ENCODE measurements at regions not wholly inside any gene's neighbourhood (a gene's known extent, or its start where the extent isn't known, plus 50 kb on each side); places are given as distances from the start of the nearest gene placed in this dataset.
"Not testable (repeated sequence)": the region's sequence is repeated elsewhere in the genome, so short reads cannot be mapped to it uniquely, and the experiment has no call there.

DNA sequence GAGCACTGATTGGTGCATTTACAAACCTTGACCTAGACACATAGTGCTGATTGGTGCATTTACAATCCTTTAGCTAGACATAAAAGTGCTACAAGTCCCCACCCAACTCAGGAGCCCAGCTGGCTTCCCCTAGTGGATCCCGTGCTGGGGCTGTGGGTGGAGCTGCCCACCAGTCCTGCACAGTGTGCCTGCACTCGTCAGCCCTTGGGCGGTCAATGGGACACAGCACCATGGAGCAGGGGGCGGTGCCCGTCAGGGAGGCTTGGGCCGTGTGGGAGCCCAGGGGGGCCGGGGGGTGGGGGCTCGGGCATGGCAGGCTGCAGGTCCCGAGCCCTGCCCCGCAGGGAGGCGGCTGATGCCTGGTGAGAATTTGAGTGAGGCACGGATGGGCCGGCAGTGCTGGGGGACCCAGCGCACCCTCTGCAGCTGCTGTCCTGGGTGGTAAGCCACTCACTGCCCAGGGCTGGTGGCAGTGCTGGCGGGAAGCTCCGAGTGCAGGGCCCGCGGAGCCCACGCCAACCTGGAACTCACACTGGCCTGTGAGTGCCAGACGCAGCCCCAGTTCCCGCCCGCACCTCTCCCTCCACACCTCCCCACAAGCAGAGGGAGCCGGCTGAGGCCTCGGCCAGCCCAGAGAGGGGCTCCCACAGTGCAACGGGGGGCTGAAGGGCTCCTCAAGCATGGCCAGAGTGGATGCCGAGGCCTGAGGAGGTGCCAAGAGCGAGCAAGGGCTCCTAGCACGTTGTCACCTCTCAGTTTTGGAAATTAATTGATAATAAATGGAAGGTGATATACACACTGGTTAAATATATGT lies 207.7 kb downstream of the RAP2B start:
- Mint-ChIP-seq H3K4me3 (no peak overlapping the region), H3K4me1 (no peaks in the 10 kb centered on the region)

GRCh38 chr3:153370680-153371079 lies 208.7 kb downstream of the RAP2B start:
- DNase-seq (no peak), ATAC-seq (replicated peaks in 1 of 4) (no peak)
- Histone ChIP-seq H3K36me3 (ENCODE audit: control insufficient read depth in 2 of 2, extremely low read depth in 1 of 2, insufficient read depth in 1 of 2, low read length in 1 of 2) (no peaks in the 10 kb centered on the region), H3K4me3 (ENCODE audit: control insufficient read depth in 1 of 2, extremely low read depth in 1 of 2, low read length in 1 of 2) (no peak overlapping the region), H3K27me3 (replicated peaks in 1 of 2; ENCODE audit: control insufficient read depth in 2 of 2, extremely low read depth in 1 of 2, insufficient read depth in 2 of 2, low read length in 1 of 2) (no peaks in the 10 kb centered on the region), H3K4me1 (ENCODE audit: control insufficient read depth in 1 of 2, extremely low read depth in 1 of 2, insufficient read depth in 2 of 2, low read length in 2 of 2) (no peaks in the 10 kb centered on the region), H3K9me3 (no peaks in the 10 kb centered on the region), H3K27ac (ENCODE audit: low read length) (no peak overlapping the region)
- WGBS (ENCODE audit: insufficient coverage): no CpG with 5 or more reads among the region's 1 CpG
- Mint-ChIP-seq H3K27ac (no peak overlapping the region), H3K36me3 (peaks cover 4% of the 10 kb centered on the region), H3K4me3 (no peak overlapping the region), H3K4me1 (no peaks in the 10 kb centered on the region), H3K9me3 (peaks cover 0 to 3% (median 0%) of the 10 kb centered on the region in 3 donors), H3K27me3 (peaks cover 0 to 2% of the 10 kb centered on the region in 2 donors)
- ChIA-PET POLR2A (no interaction called here), CTCF (interaction anchor here in 1 of 2 donors (0.6 kb wide), 1 partner anchor 30 kb away, joined by 3 read pairs; no protein-coding TSS in a partner anchor)

More for the DNA sequence above, 207.7 kb downstream of the RAP2B start:
- ATAC-seq (replicated peaks in 1 of 4) (no peak), DNase-seq (no peak)
- Mint-ChIP-seq H3K27me3 (peaks cover 0 to under 1% of the 10 kb centered on the region in 2 donors), H3K36me3 (peaks cover 4% of the 10 kb centered on the region), H3K27ac (no peak overlapping the region), H3K9me3 (peaks cover 0 to 10% (median 0%) of the 10 kb centered on the region in 3 donors)
- CTCF ChIA-PET: interaction anchor here in 1 of 2 donors (0.6 kb wide), 1 partner anchor 31 kb away, joined by 3 read pairs; no protein-coding TSS in a partner anchor
- Histone ChIP-seq H3K4me3 (ENCODE audit: control insufficient read depth in 1 of 2, extremely low read depth in 1 of 2, low read length in 1 of 2) (no peak overlapping the region), H3K27me3 (replicated peaks in 1 of 2; ENCODE audit: control insufficient read depth in 2 of 2, extremely low read depth in 1 of 2, insufficient read depth in 2 of 2, low read length in 1 of 2) (no peaks in the 10 kb centered on the region), H3K9me3 (no peaks in the 10 kb centered on the region), H3K36me3 (ENCODE audit: control insufficient read depth in 2 of 2, extremely low read depth in 1 of 2, insufficient read depth in 1 of 2, low read length in 1 of 2) (no peaks in the 10 kb centered on the region), H3K4me1 (ENCODE audit: control insufficient read depth in 1 of 2, extremely low read depth in 1 of 2, insufficient read depth in 2 of 2, low read length in 2 of 2) (no peaks in the 10 kb centered on the region), H3K27ac (ENCODE audit: low read length) (no peak overlapping the region)
- WGBS (ENCODE audit: insufficient coverage): 94% methylated on average over 23 of the region's 28 CpGs
- POLR2A ChIA-PET: no interaction called here

DNA sequence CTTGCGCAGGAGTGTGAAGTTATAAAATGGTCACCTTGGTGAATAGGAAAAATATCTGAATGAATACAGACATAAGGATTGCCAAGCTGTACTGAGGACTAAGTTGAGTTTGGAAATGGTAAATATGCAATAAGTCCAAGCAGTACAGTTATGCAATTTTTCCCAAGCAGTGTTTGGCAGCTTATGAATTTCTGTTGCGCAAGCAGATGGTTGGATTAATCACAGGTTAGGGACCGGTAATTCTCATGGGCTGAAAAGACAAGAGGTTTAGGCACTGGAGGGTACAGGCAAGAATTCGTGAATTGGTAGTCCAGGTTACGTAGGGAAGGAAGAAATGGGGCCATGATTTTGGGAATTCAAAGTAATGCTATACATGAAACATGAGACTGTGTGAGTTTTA lies 210.3 kb downstream of the RAP2B start:
- ChIA-PET CTCF (no interaction called here), POLR2A (interaction anchor here in 1 of 2 donors (0.7 kb wide), 1 partner anchor 683 kb away, joined by 3 read pairs; no protein-coding TSS in a partner anchor)
- H3K27ac Mint-ChIP-seq: no peak overlapping the region
- Histone ChIP-seq H3K36me3 (ENCODE audit: control insufficient read depth in 2 of 2, extremely low read depth in 1 of 2, insufficient read depth in 1 of 2, low read length in 1 of 2) (no peaks in the 10 kb centered on the region), H3K4me1 (ENCODE audit: control insufficient read depth in 1 of 2, extremely low read depth in 1 of 2, insufficient read depth in 2 of 2, low read length in 2 of 2) (no peaks in the 10 kb centered on the region), H3K9me3 (no peaks in the 10 kb centered on the region), H3K4me3 (ENCODE audit: control insufficient read depth in 1 of 2, extremely low read depth in 1 of 2, low read length in 1 of 2) (no peak overlapping the region), H3K27me3 (replicated peaks in 1 of 2; ENCODE audit: control insufficient read depth in 2 of 2, extremely low read depth in 1 of 2, insufficient read depth in 2 of 2, low read length in 1 of 2) (no peaks in the 10 kb centered on the region), H3K27ac (ENCODE audit: low read length) (no peak overlapping the region)
- DNase-seq (no peak), ATAC-seq (replicated peaks in 1 of 4) (no peak)
- no peak overlapping the region for H3K4me3 Mint-ChIP-seq
- peaks cover 4% of the 10 kb centered on the region for H3K36me3 Mint-ChIP-seq
- no peaks in the 10 kb centered on the region for H3K9me3 Mint-ChIP-seq
- H3K27me3 Mint-ChIP-seq: peaks cover under 1 to 2% of the 10 kb centered on the region in 2 donors
- 98% methylated on average over 5 of the region's 5 CpGs for WGBS (ENCODE audit: insufficient coverage)
- H3K4me1 Mint-ChIP-seq: no peaks in the 10 kb centered on the region

DNA sequence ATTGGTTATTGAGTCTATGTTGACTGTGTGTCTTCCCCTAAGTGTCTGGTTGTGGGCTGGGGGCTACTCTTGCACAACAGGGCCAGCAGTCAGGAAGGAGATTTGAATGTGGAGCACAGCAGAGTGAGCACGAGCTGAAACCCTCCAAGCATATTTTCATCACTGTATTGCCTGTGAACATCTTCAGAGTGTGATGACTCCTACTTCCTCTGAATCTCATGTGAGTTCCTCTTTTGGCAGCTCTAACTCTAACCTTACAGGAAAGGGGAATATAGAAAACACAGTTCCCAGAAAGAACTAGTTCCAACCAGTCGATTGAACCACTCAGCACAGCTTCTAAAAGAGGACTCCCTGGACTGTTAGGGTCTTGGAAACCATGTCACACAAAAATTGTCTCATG lies 211.6 kb downstream of the RAP2B start:
- ATAC-seq (replicated peaks in 1 of 4): no peak
- no peaks in the 10 kb centered on the region for H3K36me3 ChIP-seq (ENCODE audit: control insufficient read depth in 2 of 2, extremely low read depth in 1 of 2, insufficient read depth in 1 of 2, low read length in 1 of 2)
- H3K36me3 Mint-ChIP-seq: peaks cover 4% of the 10 kb centered on the region
- H3K4me3 ChIP-seq (ENCODE audit: control insufficient read depth in 1 of 2, extremely low read depth in 1 of 2, low read length in 1 of 2): no peak overlapping the region
- no peak overlapping the region for H3K27ac ChIP-seq (ENCODE audit: low read length)
- no peaks in the 10 kb centered on the region for H3K4me1 ChIP-seq (ENCODE audit: control insufficient read depth in 1 of 2, extremely low read depth in 1 of 2, insufficient read depth in 2 of 2, low read length in 2 of 2)
- no peaks in the 10 kb centered on the region for H3K9me3 Mint-ChIP-seq
- ChIA-PET POLR2A (no interaction called here), CTCF (no interaction called here)
- H3K27me3 ChIP-seq (replicated peaks in 1 of 2; ENCODE audit: control insufficient read depth in 2 of 2, extremely low read depth in 1 of 2, insufficient read depth in 2 of 2, low read length in 1 of 2): no peaks in the 10 kb centered on the region
- DNase-seq: no peak
- 17% methylated on average over 1 of the region's 2 CpGs for WGBS (ENCODE audit: insufficient coverage)
- no peaks in the 10 kb centered on the region for H3K4me1 Mint-ChIP-seq
- no peaks in the 10 kb centered on the region for H3K9me3 ChIP-seq
- H3K27ac Mint-ChIP-seq: no peak overlapping the region
- H3K4me3 Mint-ChIP-seq: no peak overlapping the region
- H3K27me3 Mint-ChIP-seq: peaks cover 2 to 3% of the 10 kb centered on the region in 2 donors

DNA sequence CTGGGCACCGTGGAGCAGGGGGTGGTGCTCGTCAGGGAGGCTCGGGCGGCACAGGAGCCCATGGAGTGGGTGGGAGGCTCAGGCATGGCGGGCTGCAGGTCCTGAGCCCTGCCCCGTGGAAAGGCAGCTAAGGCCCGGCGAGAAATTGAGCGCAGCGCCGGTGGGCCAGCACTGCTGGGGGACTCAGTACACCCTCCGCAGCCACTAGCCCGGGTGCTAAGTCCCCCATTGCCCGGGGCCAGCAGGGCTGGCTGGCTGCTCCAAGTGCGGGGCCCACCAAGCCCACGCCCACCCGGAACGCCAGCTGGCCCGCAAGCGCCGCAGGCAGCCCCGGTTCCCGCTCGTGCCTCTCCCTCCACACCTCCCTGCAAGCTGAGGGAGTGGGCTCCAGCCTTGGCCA lies 216.3 kb downstream of the RAP2B start:
- H3K4me1 Mint-ChIP-seq; H3K4me3 ChIP-seq (ENCODE audit: control insufficient read depth in 1 of 2, extremely low read depth in 1 of 2, low read length in 1 of 2); H3K4me1 ChIP-seq (ENCODE audit: control insufficient read depth in 1 of 2, extremely low read depth in 1 of 2, insufficient read depth in 2 of 2, low read length in 2 of 2); H3K9me3 Mint-ChIP-seq; H3K36me3 Mint-ChIP-seq; H3K27ac Mint-ChIP-seq; H3K36me3 ChIP-seq (ENCODE audit: control insufficient read depth in 2 of 2, extremely low read depth in 1 of 2, insufficient read depth in 1 of 2, low read length in 1 of 2); H3K27me3 Mint-ChIP-seq; POLR2A ChIA-PET; CTCF ChIA-PET; H3K4me3 Mint-ChIP-seq; ATAC-seq (replicated peaks in 1 of 4); H3K27me3 ChIP-seq (replicated peaks in 1 of 2; ENCODE audit: control insufficient read depth in 2 of 2, extremely low read depth in 1 of 2, insufficient read depth in 2 of 2, low read length in 1 of 2); DNase-seq; H3K9me3 ChIP-seq; H3K27ac ChIP-seq (ENCODE audit: low read length): not testable (repeated sequence)
- 92% methylated on average over 4 of the region's 24 CpGs for WGBS (ENCODE audit: insufficient coverage)

DNA sequence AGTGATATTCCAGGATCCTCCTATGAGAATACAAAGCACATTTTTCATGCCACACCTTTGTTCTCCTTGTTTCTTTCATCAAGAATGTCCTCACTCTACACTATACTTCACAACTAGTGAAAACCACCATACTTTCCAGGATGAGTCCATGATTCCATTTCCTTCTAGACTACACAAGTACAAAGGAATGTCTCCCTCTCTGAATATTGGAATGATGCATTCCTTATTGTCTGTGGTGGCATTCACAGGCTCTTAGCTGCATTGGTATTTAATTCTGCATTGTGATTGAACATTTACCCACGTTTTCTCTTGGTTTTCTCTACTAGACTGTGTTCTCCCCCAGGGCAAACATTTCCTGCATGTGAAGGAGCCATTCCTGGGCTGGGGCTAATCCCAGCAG lies 217.5 kb downstream of the RAP2B start:
- Mint-ChIP-seq H3K9me3 (no peaks in the 10 kb centered on the region), H3K27ac (no peak overlapping the region), H3K36me3 (no peaks in the 10 kb centered on the region), H3K4me3 (no peak overlapping the region), H3K27me3 (peaks cover 2 to 3% of the 10 kb centered on the region in 2 donors), H3K4me1 (peaks cover 0 to 1% (median 0%) of the 10 kb centered on the region in 3 donors)
- H3K4me1 ChIP-seq (ENCODE audit: control insufficient read depth in 1 of 2, extremely low read depth in 1 of 2, insufficient read depth in 2 of 2, low read length in 2 of 2): no peaks in the 10 kb centered on the region
- WGBS (ENCODE audit: insufficient coverage): no CpG with 5 or more reads among the region's 1 CpG
- no peaks in the 10 kb centered on the region for H3K27me3 ChIP-seq (replicated peaks in 1 of 2; ENCODE audit: control insufficient read depth in 2 of 2, extremely low read depth in 1 of 2, insufficient read depth in 2 of 2, low read length in 1 of 2)
- ChIA-PET CTCF (no interaction called here), POLR2A (no interaction called here)
- ATAC-seq (replicated peaks in 1 of 4) (no peak), DNase-seq (no peak)
- no peak overlapping the region for H3K4me3 ChIP-seq (ENCODE audit: control insufficient read depth in 1 of 2, extremely low read depth in 1 of 2, low read length in 1 of 2)
- no peaks in the 10 kb centered on the region for H3K9me3 ChIP-seq
- no peaks in the 10 kb centered on the region for H3K36me3 ChIP-seq (ENCODE audit: control insufficient read depth in 2 of 2, extremely low read depth in 1 of 2, insufficient read depth in 1 of 2, low read length in 1 of 2)
- H3K27ac ChIP-seq (ENCODE audit: low read length): no peak overlapping the region

All from T-cell (primary cell).